OCI-M1 (cell line): ENCODE measurements at regions not wholly inside any gene's neighbourhood (a gene's known extent, or its start where the extent isn't known, plus 50 kb on each side); places are given as distances from the start of the nearest gene placed in this dataset.
A peak's percentile ranks its signal among the peaks of the same experiment; 100 is the strongest.

ENCODE experiments used
- DNase-seq: peaks from one replicate; lab custom pipeline; 2025; lab: John Stamatoyannopoulos, UW

GRCh38 chr3:168844894-168845482 lies 749.3 kb upstream of the GOLIM4 start:
- no peak for DNase-seq

DNA sequence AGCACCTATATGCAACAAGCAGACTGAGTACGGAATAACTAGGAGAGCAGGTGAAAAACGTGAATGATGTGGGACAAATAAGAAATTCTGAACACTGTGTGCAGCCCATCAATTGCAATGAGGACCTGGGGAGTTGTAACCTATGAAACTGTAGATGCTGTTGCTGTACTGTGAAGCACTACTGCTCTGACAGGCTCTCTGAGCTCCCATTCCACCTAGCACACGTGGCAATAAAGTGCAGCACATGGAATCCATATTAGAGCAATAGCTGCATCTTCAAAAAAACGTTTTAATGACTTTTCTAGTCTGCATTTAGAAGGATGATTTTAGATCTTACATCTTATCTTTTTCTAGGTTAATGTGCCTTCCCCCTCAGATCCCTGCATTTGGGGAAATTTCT lies 748.7 kb upstream of the GOLIM4 start:
- DNase-seq, result no peak

DNA sequence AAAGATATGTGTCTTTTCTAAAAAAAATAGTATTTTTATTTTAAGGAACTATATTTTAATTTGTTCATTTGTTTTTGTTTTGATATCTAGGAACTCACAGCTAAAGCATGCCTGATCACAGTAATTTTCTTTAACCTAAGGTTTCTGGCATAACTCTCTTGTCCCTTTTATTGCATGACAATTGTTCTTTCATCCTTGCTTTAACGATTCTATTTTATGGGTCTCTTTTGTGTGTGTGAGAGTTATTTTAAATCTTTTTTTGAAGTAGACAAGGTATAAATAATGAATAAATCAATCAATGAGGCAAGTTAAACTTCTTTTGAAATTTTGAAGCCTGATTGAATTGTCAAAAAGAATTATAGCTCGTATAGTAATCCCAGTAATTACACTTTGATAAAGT lies 747.8 kb upstream of the GOLIM4 start:
- DNase-seq, result no peak

GRCh38 chr3:168839653-168840052 lies 743.9 kb upstream of the GOLIM4 start:
- no peak for DNase-seq

- no peak for DNase-seq
Observed at GRCh38 chr3:168834558-168834957, 738.8 kb upstream of the GOLIM4 start.

- no peak for DNase-seq
Observed at GRCh38 chr3:168828943-168829342, 733.2 kb upstream of the GOLIM4 start.

DNA sequence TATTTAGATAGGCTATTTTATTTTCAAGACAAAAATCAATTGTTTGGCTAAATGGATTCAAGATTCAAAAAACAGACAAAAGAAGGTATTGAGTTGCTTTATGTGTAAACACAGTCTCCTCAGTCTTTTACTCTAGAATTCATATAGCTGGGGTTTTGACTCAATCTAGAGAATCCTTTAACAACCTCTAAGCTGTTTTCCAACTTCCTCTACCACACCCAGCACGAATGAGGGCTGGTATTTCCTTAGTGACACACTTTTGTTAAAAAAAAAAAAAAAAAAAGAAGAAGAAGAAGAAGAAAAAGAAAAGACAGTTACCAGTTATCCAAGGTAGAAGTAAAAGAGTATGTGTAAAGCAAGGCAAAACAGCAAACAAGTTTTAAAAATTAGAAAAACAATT lies 732.8 kb upstream of the GOLIM4 start:
- DNase-seq, result peak; percentile 1

GRCh38 chr3:168828014-168828413 lies 732.3 kb upstream of the GOLIM4 start:
- DNase-seq, result no peak

DNA sequence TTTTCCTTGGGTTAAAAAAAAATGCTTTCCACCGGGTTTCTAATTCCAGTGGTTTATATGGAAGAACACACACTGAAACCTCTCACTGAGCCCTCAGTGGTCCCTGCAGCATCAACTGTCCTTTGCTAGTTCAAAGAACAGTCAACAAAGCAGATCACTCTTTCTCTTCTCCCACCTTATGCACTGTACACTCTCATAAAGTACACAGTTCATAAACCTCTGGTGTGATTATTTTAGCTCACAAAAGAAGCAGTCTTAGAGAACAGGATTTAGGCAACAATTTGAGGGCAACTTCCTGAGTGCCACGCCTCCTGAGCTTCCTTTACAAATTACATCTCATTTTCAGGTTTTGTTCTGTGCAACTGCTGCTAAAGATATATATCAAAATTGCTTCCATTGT lies 728.4 kb upstream of the GOLIM4 start:
- DNase-seq, result no peak

DNA sequence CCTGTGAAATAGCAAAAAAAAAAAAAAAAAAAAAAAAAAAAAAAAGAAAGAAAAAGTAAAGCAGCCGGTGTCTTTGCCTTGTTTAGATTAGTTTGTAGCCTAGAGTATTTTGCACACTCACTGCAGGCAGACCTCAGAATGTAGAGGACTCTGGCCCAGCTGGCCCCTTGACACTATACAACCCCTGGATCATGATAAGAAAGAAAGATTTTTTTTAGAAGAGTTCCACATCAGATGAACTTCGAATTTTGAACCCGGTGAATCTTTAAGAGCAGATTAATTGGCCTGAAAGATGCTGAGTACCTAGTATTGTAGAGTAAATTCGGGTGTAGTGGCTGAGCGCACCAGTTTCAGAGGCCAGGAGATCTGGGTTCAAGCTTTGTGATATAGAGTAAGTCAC lies 727.7 kb upstream of the GOLIM4 start:
- DNase-seq, result no peak

- DNase-seq, result no peak
Observed at GRCh38 chr3:168820810-168821415, 725.2 kb upstream of the GOLIM4 start.

GRCh38 chr3:168817177-168817576 lies 721.5 kb upstream of the GOLIM4 start:
- DNase-seq, result no peak

DNA sequence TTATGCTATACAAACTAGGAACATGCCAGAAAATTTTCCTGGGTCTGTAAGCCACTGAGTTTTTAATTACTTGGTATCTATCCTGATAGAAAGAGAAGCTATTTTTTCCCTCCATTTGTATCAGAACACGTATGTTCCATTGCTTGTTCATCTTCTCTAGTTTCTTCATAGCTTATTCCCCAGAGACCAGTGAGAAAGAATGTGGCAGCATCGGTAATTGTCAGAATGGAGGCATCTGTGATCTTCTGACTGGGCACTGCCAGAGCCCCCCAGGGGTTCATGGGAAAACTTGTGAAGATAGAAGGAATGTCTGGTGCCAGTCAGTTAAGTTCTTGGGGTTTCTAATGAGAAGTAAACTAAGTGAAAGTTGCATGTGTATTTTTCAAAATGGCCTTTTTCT lies 720.2 kb upstream of the GOLIM4 start:
- DNase-seq, result no peak

DNA sequence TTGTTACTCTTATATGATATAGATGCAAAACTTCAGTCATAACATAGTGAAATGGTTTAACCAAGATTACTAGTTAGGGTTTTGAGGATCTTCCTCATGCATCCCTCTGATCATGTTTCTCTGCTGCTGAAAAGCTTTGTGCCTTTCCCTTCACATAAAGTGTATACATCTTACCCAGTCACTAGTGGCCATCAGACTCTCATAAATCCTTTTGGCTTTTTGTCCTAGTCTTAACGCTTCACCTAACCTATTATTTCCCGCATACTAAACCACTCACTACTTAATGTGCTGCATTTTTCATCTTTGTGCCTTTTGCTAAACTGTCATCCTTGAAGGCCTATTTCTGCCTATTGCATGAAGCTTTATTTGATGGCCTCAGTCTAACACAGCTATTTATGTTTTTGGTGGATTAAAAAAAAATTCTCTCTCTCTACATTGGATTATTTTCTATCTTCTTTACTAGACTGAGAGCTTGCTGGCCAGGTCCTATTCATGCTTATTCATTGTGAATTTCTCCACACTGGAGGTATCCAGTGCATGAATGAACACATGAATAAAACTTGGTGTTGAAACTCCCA lies 717.6 kb upstream of the GOLIM4 start:
- no peak for DNase-seq

GRCh38 chr3:168812234-168812633 lies 716.5 kb upstream of the GOLIM4 start:
- DNase-seq, result no peak

- DNase-seq, result no peak
Observed at GRCh38 chr3:168808596-168808995, 712.9 kb upstream of the GOLIM4 start.

DNA sequence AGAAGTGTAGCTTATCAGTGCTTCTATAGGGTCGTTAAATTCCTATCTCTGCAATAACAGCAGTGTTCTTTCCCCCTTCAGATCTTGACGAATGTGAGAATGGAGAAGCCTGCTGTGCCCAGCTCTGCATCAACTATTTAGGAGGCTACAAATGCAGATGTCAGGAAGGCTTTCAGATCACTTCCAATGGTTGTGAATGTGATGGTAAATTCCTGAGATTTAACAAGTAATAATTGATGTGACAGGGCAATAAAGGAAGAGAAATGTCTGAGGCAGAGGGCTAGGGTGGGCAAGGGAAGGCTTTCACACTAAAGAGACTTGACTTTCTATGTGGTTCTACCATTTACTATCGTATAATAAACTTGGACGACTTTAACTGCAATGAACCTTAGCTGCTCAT lies 711.7 kb upstream of the GOLIM4 start:
- no peak for DNase-seq

DNA sequence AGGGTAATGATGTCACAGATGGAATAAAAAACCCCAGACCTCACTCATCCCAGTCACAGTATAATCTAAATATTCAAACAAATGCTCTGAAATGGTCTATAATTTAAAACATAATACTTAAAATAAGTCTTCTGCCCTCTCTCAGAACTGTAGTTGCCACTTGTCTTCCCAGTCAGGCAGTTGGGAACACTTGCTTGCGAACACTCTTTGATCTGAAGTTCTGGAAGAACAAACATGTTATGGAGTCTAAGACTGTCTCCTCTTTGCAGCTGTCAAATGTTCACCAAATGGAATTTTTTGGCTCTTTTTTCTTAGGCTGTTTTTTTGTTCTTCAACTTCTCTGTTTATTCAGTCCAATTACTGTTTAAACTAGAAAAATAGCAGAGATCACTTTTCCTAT lies 711.1 kb upstream of the GOLIM4 start:
- no peak for DNase-seq

- DNase-seq, result no peak
Observed at GRCh38 chr3:168803536-168803935, 707.8 kb upstream of the GOLIM4 start.

DNA sequence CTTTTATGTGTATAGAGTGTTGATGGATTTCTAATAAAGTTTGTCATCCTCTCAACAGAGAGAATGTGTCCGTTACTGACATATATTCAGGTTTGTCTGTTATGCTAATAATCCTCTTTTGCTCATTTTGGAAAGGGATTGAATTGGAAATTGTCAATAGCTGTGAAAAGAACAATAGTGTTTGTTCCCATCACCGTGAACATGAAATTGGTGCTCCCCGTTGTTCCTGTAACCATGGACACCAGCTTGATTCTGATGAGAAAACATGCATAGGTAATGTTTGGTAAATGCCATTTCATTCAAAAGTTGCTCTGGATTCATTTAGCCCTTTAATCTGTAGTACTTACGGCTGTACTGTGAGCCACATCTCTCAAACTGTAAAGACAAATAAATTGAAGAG lies 707.0 kb upstream of the GOLIM4 start:
- no peak for DNase-seq

DNA sequence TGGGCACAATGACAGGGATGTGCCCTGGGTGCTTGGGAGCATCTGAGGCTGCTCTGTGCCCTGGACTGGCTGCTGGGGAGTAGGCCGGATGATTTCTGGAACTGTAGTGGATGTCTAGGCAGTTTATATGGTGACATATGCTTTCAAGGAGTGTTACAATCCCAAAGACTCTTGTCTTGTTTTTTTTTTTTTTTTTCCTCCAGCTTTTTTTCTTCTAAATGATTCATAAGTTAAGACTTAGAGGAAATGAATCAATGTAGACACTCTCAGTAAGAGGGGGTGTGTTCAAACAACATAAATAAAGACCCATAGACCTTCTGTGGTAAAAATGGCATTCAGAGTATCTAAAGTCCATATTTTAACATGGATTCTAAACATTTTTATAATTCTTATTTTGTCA lies 706.1 kb upstream of the GOLIM4 start:
- DNase-seq, result no peak

GRCh38 chr3:168796339-168796738 lies 700.6 kb upstream of the GOLIM4 start:
- no peak for DNase-seq

- DNase-seq, result no peak
Observed at GRCh38 chr3:168794427-168794826, 698.7 kb upstream of the GOLIM4 start.

GRCh38 chr3:168782193-168782592 lies 686.5 kb upstream of the GOLIM4 start:
- DNase-seq, result no peak
